ENCODE measurements at regions not wholly inside any gene's neighbourhood (a gene's known extent, or its start where the extent isn't known, plus 50 kb on each side); places are given as distances from the start of the nearest gene placed in this dataset.

DNA sequence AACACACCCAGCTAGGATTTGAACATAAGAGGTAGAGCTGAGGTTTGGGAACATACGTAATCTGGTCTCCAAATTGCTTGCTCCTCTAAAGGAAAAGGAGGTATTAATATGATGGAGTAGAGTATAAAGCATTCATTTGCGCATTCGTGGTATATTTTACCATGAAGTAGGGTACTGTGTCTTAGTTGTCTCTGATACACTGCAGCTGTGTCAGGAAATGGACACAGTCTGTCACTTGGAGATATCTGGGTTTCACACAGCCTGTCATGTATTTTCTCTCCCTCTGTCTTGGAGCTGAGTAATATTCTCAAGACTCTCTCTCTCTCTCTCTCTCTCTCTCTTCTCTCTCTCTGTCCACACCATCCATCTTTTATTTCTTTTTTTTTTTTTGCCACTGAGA lies 274.8 kb upstream of the UGT8 start:
- TF ChIP-seq, protein P1, sequence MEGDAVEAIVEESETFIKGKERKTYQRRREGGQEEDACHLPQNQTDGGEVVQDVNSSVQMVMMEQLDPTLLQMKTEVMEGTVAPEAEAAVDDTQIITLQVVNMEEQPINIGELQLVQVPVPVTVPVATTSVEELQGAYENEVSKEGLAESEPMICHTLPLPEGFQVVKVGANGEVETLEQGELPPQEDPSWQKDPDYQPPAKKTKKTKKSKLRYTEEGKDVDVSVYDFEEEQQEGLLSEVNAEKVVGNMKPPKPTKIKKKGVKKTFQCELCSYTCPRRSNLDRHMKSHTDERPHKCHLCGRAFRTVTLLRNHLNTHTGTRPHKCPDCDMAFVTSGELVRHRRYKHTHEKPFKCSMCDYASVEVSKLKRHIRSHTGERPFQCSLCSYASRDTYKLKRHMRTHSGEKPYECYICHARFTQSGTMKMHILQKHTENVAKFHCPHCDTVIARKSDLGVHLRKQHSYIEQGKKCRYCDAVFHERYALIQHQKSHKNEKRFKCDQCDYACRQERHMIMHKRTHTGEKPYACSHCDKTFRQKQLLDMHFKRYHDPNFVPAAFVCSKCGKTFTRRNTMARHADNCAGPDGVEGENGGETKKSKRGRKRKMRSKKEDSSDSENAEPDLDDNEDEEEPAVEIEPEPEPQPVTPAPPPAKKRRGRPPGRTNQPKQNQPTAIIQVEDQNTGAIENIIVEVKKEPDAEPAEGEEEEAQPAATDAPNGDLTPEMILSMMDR (IDR thresholded peaks at IDR 0.05) = no peak

DNA sequence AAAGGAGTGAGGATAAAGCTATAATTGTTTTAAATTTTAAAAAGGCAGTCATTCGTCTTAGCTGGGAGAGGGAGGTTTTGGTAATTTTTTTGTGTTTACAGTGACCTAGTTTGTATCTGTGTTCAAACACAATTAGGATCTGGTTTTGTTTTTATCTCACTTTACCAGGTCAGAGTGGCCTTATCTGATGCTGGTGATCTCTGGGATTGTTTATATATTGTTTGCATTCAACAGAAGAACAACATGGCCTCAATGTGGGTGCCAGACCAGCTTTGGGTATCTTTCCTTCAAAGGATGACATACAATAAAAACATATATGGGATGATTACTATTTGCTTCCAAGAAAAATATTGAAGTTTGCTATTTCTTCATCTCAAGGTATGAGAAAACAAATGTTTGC lies 272.2 kb upstream of the UGT8 start:
- TF ChIP-seq, protein P1 (IDR thresholded peaks at IDR 0.05) = no peak

DNA sequence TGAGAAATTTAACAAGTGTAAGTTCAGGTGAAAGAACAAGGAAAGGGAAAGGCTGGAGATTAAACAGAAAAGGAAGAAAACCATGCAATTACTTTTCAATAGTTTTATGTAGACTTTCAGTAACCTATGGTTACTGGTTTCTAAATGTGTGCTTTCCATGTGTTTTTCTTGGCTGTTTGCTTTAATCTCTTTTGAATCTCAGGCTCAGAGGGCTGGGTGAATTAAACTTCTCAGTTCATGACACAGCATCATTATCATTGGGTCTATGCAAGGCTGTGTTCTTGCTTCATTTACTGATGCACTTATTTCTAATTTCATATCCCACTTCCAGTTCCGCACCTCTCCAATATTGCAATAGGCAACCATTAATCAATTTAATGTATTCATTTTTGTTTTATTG lies 266.5 kb upstream of the UGT8 start:
- TF ChIP-seq, protein P1 (IDR thresholded peaks at IDR 0.05) = no peak

DNA sequence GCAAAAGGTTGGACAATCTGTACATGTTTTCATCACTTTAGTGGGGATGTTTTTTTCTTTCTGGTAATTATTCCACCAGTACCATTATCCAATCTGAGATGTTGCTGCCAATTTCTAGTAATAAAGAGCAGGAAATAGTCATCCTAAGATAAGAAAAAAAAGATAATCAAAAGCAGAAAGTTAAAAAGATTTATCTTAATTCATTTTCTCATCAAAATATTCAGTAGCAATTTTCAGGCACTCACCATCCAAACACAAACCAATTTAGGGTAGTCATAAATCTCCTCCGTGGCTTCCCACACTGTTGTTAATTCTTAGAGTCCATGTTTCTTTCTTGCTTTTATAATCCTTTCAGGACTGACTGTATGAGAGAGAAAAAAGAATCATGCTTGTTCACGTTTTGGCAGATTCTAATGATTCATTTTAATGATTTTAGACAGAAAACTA lies 263.7 kb upstream of the UGT8 start:
- TF ChIP-seq, protein P1 (IDR thresholded peaks at IDR 0.05) = no peak

DNA sequence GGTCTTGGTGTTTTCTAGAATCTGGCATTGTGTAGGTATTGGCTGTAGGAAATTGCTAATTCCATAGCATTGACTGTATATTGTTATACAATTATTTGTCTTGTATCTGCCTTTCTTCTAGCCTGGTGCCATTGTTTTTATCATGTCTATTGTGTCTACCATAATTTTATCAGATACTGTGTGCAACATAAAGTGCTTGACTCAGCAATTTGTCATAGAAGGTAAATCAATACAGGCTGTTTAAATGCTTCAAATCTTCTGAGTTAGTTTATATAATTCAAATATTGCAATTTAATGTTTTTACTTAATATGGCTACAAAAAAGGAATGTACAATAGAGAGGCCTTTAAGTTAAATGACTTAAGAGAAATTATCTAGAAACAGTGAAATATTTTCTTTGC lies 263.3 kb upstream of the UGT8 start:
- TF ChIP-seq, protein P1 (IDR thresholded peaks at IDR 0.05) = no peak

DNA sequence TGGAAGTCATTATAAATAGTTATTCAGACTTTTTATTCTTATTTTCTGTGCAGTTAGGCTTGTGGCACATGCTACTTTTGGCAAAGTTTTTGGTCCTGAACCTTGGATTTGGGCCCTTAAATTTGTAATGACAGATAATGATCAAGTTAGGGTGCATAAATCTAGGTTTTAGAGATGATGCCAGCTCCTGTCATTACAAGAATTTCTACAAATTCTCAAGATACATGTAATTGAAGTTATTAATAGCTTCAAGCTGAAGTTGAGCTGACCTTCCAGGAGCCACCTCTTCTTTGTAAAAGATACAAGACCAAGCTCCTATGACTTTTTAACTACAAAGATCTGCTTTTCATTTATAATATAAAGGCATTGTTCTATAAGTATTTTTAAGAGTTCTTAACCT lies 255.6 kb upstream of the UGT8 start:
- TF ChIP-seq, protein P1 (IDR thresholded peaks at IDR 0.05) = no peak

DNA sequence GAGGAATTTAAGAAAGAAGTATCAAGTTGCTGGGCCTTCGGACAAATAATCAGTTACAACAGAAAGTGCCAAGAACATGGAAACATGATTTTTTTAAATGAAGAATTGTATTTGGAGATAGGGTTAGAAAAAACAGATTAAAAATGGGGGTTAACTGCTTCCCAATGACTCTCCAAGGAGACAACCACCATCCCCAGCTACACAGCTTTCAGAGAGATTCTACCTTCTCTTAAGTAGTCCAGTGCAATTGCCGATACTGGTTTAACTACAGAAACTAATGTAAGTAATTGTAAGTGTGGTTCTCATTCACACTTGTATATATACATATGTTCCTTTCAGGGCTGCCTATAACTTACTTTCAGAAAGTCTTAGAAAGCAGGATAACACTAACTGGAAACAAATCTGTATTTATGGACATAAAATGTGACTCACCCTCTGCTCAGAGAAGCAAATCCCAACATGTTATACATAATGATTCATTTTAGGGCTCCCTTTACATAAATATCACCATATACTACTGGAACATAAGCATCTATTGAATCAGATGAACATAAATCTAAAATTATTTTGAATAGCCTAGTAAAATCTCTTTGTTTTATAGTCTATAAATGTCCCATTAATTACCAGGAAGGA lies 248.9 kb upstream of the UGT8 start:
- TF ChIP-seq, protein P1 (IDR thresholded peaks at IDR 0.05) = no peak

DNA sequence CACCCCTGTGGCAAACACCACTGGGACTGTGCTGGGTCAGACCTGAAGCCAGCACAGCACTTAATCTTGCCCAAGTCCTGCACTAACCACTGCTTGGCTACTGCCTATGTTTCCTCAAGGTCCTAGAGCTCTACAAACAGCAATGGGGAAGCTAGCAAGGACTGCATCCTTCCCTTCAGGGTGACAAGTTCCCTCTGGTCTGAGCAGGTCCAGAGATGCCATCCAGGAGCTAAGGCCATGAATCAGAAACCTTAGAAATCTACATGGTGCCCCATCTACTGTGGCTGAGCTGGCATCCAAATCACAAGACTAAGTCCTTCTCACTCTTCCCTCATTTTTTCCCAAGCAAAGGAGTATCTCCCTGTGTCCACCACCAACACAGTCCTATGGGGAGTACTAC lies 239.7 kb upstream of the UGT8 start:
- TF ChIP-seq, protein P1 (IDR thresholded peaks at IDR 0.05) = no peak
